ENCODE measurements at regions not wholly inside any gene's neighbourhood (a gene's known extent, or its start where the extent isn't known, plus 50 kb on each side); places are given as distances from the start of the nearest gene placed in this dataset.

GRCh38 chr3:84830476-84830875 is 128.3 kb upstream of the CADM2 start (continued):
- TF ChIP-seq NANOG (IDR thresholded peaks at IDR 0.05; ENCODE audit: borderline replicate concordance) (no peak), POLR2AphosphoS5 (IDR thresholded peaks at IDR 0.05; ENCODE audit: low read depth) (no peak)

- H3K27me3 Mint-ChIP-seq (ENCODE audit: insufficient read depth, low read depth, poor library complexity): no peaks in the 10 kb centered on the region
- Histone ChIP-seq H3K27me3 (ENCODE audit: insufficient read depth) (no peaks in the 10 kb centered on the region), H3K4me2 (peak overlapping the region; percentile 12; the same call in 1 of the 2 replicates), H4K20me1 (replicated peaks; ENCODE audit: insufficient read depth) (no peaks in the 10 kb centered on the region), H2AFZ (no peak overlapping the region), H3K36me3 (ENCODE audit: insufficient read depth) (no peaks in the 10 kb centered on the region), H3F3A (replicated peaks; ENCODE audit: low read depth) (peaks cover 7% of the 10 kb centered on the region; the same call in 1 of the 2 replicates), H3K4me1 (ENCODE audit: insufficient read depth) (peaks cover 19% of the 10 kb centered on the region), H3K4me3 (0 out of 2 replicates have a peak overlapping the region, but pooled peaks have one; percentile 3), H3K27ac (ENCODE audit: low read depth) (peak overlapping the region; percentile 90), H3K9me2 (ENCODE audit: insufficient read depth) (no peaks in the 10 kb centered on the region; the same call in 1 of the 2 replicates), H3K79me2 (replicated peaks; ENCODE audit: insufficient read depth) (no peaks in the 10 kb centered on the region)
- peaks cover 25% of the 10 kb centered on the region for H3K9me3 Mint-ChIP-seq
- peaks cover 43% of the 10 kb centered on the region for H3K4me1 Mint-ChIP-seq
- H3K36me3 Mint-ChIP-seq (ENCODE audit: low read depth): peaks cover 24% of the 10 kb centered on the region
- TF ChIP-seq NANOG (IDR thresholded peaks at IDR 0.05; ENCODE audit: borderline replicate concordance) (no peak), ZNF114 (CRISPR knock-in tag; IDR thresholded peaks at IDR 0.05) (no peak), EZH2 (IDR thresholded peaks at IDR 0.05; ENCODE audit: low read depth, unreplicated experiment) (no peak), POLR2AphosphoS5 (IDR thresholded peaks at IDR 0.05; ENCODE audit: low read depth) (no peak)
- ATAC-seq: no peak
- peak overlapping the region; percentile 96 for H3K27ac Mint-ChIP-seq
- no peak overlapping the region for H3K4me3 Mint-ChIP-seq
- peak; percentile 12 for DNase-seq (ENCODE audit: low spot score)
Observed at GRCh38 chr3:84835366-84835765, 123.4 kb upstream of the CADM2 start.

GRCh38 chr3:84836961-84837360 is 121.8 kb upstream of the CADM2 start:
- ATAC-seq: peak; percentile 99
- TF ChIP-seq STAT1 (IDR thresholded peaks at IDR 0.05; ENCODE audit: unreplicated experiment): no peak
- no peak for TF ChIP-seq EZH2phosphoT487 (IDR thresholded peaks at IDR 0.05; ENCODE audit: unreplicated experiment)
- TF ChIP-seq JUNB (IDR thresholded peaks at IDR 0.05; ENCODE audit: unreplicated experiment): no peak
- peak; percentile 99 for TF ChIP-seq ZNF462 (CRISPR knock-in tag; IDR thresholded peaks at IDR 0.05)
- no peak for TF ChIP-seq ETS1 (IDR thresholded peaks at IDR 0.05)
- TF ChIP-seq NANOG (IDR thresholded peaks at IDR 0.05; ENCODE audit: borderline replicate concordance): peak; percentile 69; the same call in 1 of the 2 replicates
- peak; percentile 96 for TF ChIP-seq ZNF114 (CRISPR knock-in tag; IDR thresholded peaks at IDR 0.05)
- 0 out of 2 replicates have a peak, but pooled peaks have one; percentile 45 for TF ChIP-seq CREB1 (CRISPR knock-in tag; IDR thresholded peaks at IDR 0.05; ENCODE audit: low read depth)
- no peak for TF ChIP-seq EZH2 (IDR thresholded peaks at IDR 0.05; ENCODE audit: low read depth, unreplicated experiment)

More at GRCh38 chr3:84836961-84837360, 121.8 kb upstream of the CADM2 start:
- Histone ChIP-seq H3K27me3 (ENCODE audit: insufficient read depth) (no peaks in the 10 kb centered on the region), H3K9me2 (ENCODE audit: insufficient read depth) (no peaks in the 10 kb centered on the region; the same call in 1 of the 2 replicates), H3K79me2 (replicated peaks; ENCODE audit: insufficient read depth) (no peaks in the 10 kb centered on the region), H3K4me3 (no peak overlapping the region), H4K20me1 (replicated peaks; ENCODE audit: insufficient read depth) (no peaks in the 10 kb centered on the region), H3K27ac (ENCODE audit: low read depth) (peak overlapping the region; percentile 90), H3K4me1 (ENCODE audit: insufficient read depth) (peaks cover 23% of the 10 kb centered on the region), H2AFZ (no peak overlapping the region), H3K4me2 (peak overlapping the region; percentile 58; the same call in 1 of the 2 replicates), H3K36me3 (ENCODE audit: insufficient read depth) (no peaks in the 10 kb centered on the region), H3F3A (replicated peaks; ENCODE audit: low read depth) (peaks cover 7% of the 10 kb centered on the region; the same call in 1 of the 2 replicates)
- no peaks in the 10 kb centered on the region for H3K27me3 Mint-ChIP-seq (ENCODE audit: insufficient read depth, low read depth, poor library complexity)
- H3K27ac Mint-ChIP-seq: peak overlapping the region; percentile 94
- peaks cover 51% of the 10 kb centered on the region for H3K4me1 Mint-ChIP-seq
- 0 out of 3 replicates have a peak overlapping the region, but pooled peaks have one; percentile 34 for H3K4me3 Mint-ChIP-seq
- H3K36me3 Mint-ChIP-seq (ENCODE audit: low read depth): peaks cover 27% of the 10 kb centered on the region
- H3K9me3 Mint-ChIP-seq: peaks cover 21% of the 10 kb centered on the region
- DNase-seq (ENCODE audit: low spot score): peak; percentile 92
